ENCODE measurements at regions not wholly inside any gene's neighbourhood (a gene's known extent, or its start where the extent isn't known, plus 50 kb on each side); places are given as distances from the start of the nearest gene placed in this dataset.

- TF ChIP-seq CTCF (IDR thresholded peaks at IDR 0.05; ENCODE audit: insufficient read depth, low read length, missing control alignments), result no peak
- ChIA-PET POLR2A (no interaction called here), CTCF (interaction anchor here (0.6 kb wide), 1 partner anchor 533 kb away, joined by 3 read pairs; no protein-coding TSS in a partner anchor)
- no peak overlapping the region for H3K4me3 ChIP-seq (ENCODE audit: low read depth, low read length)
- no peak for DNase-seq (ENCODE audit: low read depth, low spot score)
Observed at GRCh38 chr15:37340438-37340837, 240.1 kb upstream of the MEIS2 start.

- ChIA-PET POLR2A (no interaction called here), CTCF (no interaction called here)
Observed at GRCh38 chr15:37359101-37359892, 258.9 kb upstream of the MEIS2 start.

GRCh38 chr15:37359893-37360290 lies 259.5 kb upstream of the MEIS2 start:
- no peak for DNase-seq (ENCODE audit: low read depth, low spot score)
- H3K4me3 ChIP-seq (ENCODE audit: low read depth, low read length), result no peak overlapping the region
- CTCF ChIA-PET, result no interaction called here
- POLR2A ChIA-PET, result no interaction called here
- no peak for TF ChIP-seq CTCF (IDR thresholded peaks at IDR 0.05; ENCODE audit: insufficient read depth, low read length, missing control alignments)

More at GRCh38 chr15:37359101-37359892, 258.9 kb upstream of the MEIS2 start:
- TF ChIP-seq CTCF (IDR thresholded peaks at IDR 0.05; ENCODE audit: insufficient read depth, low read length, missing control alignments), result no peak
- H3K4me3 ChIP-seq (ENCODE audit: low read depth, low read length), result no peak overlapping the region
- no peak for DNase-seq (ENCODE audit: low read depth, low spot score)

- DNase-seq (ENCODE audit: low read depth, low spot score), result no peak
- CTCF ChIA-PET, result no interaction called here
- no peak for TF ChIP-seq CTCF (IDR thresholded peaks at IDR 0.05; ENCODE audit: insufficient read depth, low read length, missing control alignments)
- POLR2A ChIA-PET, result no interaction called here
- no peak overlapping the region for H3K4me3 ChIP-seq (ENCODE audit: low read depth, low read length)
Observed at GRCh38 chr15:37360724-37361123, 260.4 kb upstream of the MEIS2 start.

GRCh38 chr15:37361621-37362020 lies 261.3 kb upstream of the MEIS2 start:
- ChIA-PET CTCF (no interaction called here), POLR2A (no interaction called here)
- H3K4me3 ChIP-seq (ENCODE audit: low read depth, low read length), result no peak overlapping the region
- no peak for TF ChIP-seq CTCF (IDR thresholded peaks at IDR 0.05; ENCODE audit: insufficient read depth, low read length, missing control alignments)
- DNase-seq (ENCODE audit: low read depth, low spot score), result no peak

GRCh38 chr15:37362414-37362813 lies 262.1 kb upstream of the MEIS2 start:
- no peak for DNase-seq (ENCODE audit: low read depth, low spot score)
- no peak for TF ChIP-seq CTCF (IDR thresholded peaks at IDR 0.05; ENCODE audit: insufficient read depth, low read length, missing control alignments)
- ChIA-PET POLR2A (no interaction called here), CTCF (no interaction called here)
- H3K4me3 ChIP-seq (ENCODE audit: low read depth, low read length), result no peak overlapping the region

All from AG04449 (cell line).